ENCODE measurements at regions not wholly inside any gene's neighbourhood (a gene's known extent, or its start where the extent isn't known, plus 50 kb on each side); places are given as distances from the start of the nearest gene placed in this dataset.

DNA sequence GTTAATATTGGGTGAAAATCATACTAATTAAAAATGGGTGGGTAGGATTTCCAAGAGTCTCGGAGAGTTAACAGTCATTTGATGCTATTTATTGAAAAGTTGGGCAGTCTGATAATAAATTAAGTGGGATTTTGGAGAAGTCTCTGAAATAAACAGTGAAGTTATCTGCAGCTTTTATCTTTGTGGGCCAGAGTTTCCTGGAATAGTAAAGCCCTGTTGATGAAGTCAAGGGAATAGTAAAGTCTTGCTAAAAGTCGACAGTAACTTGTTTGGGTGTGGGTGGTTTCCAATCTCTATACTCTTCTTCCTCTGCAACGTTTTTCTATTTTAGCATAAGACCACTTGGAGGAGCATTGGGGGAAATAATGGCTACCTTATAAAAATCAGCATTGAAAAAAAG lies 493.6 kb downstream of the EPM2A start:
- in situ Hi-C loops (cut with MboI; ENCODE audit: low sequenced_read_pairs), result no loop called here

DNA sequence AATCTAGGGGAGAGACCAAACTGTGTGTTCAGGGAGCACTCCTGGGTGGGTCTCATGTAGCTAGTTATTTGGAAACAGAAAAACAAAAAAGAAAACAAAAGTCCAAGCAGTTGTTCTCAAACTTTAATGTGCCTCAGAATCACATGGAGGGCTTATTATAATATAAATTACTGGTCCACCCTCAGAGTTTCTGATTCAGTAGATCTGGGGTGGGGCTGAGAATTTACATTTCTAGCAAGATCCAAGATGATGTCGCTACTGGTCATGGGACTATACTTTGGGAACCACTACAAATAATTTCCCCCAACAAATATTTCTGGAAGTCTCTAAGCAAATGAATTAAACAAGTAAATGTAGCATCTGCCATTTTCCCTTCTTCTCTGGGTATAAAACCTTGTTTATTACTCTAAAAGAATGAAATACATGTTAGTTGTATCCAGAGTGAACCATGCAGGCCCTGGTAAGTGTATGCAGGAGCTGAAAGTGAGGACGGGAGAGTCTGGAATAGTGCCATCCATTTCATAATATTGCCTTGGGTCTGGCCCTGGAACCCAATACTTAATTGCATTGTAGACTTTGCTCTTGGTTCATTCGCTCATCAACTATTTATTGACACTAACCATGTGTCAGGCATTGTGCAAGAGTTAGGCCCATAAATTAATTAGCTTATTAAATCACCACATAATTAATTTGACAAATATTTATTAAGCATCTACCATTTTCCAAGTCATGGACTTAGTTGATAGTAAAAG lies 490.8 kb downstream of the EPM2A start:
- in situ Hi-C loops (cut with MboI; ENCODE audit: low sequenced_read_pairs), result no loop called here

DNA sequence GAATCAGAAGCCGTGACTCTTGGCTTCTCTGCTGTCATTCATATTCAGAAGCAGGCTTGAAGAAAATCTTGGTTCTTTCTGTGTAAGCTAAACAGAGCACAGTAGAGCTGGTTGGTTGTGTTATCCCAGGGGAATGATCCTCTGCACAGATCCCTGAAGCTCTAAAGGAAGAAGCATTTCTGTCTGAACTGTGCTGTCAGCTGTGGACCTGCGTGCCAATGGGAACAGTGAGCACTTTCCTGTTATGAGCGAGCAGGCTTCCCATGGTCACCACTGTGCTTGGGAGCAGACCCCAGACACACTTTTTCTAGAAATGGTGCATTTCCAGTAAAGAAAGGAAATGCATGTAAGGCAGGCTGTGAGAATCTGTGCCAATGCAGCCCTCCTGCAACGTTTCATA lies 490.2 kb downstream of the EPM2A start:
- in situ Hi-C loops (cut with MboI; ENCODE audit: low sequenced_read_pairs), result no loop called here

DNA sequence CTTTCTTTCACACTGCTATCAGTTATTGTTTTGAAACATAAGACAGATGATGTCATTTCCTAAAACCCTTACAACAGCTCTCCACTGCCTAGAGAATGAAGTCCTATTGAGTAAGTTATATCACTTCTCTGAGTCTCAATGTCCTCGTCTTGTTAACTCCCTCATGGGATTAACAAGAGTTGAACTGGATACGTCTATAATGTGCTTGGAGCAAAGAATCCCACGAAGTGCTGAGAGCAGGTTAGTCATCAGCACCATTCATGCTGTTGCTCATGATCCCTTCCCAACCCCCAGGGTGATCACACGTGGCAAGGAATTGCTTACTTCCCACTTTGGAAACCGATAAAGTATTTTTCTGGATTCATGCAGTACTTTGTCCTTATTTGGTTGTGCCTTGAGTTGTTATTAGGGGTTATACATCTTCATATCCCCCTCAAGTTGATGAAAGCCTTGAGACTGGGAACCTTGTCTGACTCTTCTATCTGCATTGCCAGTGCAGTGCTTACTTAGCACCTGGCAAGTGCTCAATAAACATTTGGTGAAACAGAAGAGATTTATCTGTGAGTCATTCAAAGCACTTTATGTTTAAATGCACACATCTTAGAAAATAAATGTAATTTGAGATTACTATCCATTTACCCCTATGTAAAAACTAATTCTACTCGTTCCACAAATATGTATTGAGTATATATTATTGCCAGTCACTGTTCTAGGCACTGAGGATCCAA lies 487.5 kb downstream of the EPM2A start:
- in situ Hi-C loops (cut with MboI; ENCODE audit: low sequenced_read_pairs), result no loop called here

DNA sequence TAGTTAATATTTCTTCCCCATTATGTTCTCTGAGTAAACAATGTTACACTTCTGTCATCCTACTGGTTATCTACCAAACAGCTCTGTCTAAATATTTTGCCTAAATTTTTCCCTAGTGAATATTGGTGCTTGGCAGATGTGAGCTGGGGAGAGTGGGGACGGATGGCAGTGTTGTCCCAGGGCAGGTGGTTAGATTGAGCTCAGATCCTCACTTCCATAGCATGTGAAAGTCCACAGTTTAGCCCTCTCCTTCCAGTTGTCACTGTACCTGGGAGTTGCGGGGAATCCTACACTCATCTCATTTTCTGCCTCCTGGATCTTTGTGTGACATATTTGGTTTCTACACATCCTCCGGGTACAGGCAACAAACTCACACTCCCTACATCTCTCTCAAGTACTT lies 484.9 kb downstream of the EPM2A start:
- in situ Hi-C loops (cut with MboI; ENCODE audit: low sequenced_read_pairs), result no loop called here

DNA sequence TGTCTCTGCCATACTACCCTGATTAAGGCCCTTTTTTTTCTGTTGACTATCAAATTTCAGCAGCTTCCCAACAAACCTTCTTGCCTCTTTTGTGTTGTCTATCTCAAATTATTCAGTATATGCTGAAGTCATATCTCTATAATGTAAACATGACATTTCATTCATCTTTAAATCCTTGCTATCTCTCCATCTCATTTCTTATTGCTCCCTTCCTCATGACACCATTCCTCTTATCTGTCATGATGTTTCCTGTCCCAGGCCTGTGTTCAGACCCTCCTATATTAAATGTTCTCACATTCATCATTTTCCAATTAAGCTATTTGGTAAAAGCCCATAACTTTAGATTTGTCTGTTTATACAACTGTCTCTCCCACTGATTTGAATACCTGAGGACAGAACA lies 482.6 kb downstream of the EPM2A start:
- in situ Hi-C loops (cut with MboI; ENCODE audit: low sequenced_read_pairs), result no loop called here

DNA sequence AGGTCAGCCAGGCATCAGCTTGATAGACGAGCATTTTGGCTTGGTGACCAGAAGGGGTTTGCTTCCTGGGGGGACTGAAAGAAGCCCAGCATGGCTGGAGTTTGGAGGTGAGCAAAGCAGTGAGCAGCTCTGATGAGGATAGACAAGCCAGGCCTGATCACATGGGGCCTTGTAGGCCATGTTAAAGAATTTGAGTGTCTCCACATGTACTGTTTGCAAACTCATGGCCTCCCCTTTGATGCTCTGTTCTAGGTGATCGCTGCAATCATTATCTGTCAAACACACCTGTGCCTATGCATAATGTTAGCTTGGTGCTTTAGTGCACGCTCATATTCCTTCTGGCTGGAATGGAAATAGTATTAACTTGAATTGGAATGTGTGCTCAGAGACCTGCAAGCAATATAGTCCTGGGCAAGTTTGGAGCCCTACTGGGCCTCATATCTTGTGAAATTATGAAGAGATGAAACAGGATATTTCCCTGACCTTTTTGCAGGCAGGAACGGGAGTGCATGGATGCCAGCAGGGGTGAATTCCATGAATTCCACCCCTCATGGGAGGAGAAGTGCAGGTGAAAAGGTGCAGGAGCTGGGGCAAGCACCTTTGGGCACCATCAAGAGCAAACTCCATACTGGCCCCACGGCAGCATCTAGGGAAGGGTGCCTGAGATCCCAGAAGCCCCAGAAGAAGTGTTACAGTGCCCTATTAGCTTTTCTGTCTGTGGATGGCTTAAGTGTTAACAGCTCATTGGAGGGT lies 480.5 kb downstream of the EPM2A start:
- in situ Hi-C loops (cut with MboI; ENCODE audit: low sequenced_read_pairs), result no loop called here

DNA sequence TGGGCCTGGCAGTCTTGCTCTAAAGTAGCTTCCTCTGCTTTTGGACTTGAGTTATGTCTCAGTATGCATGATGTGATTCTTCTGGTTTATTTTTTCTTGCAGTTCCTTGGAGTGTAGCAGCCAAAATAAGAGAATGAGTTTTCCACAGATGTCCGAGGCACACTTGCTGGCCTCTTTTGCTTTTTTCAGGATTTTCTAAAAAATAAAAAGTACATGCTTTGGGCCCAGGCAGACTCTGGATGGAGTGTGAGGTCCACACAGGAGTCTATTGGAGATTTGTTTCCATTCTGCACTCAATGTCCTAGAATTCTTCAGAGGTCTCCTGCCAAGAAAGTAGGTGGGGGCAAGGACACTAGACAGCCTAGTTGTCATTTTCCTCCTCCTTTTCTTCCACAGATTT lies 477.6 kb downstream of the EPM2A start:
- in situ Hi-C loops (cut with MboI; ENCODE audit: low sequenced_read_pairs), result no loop called here

DNA sequence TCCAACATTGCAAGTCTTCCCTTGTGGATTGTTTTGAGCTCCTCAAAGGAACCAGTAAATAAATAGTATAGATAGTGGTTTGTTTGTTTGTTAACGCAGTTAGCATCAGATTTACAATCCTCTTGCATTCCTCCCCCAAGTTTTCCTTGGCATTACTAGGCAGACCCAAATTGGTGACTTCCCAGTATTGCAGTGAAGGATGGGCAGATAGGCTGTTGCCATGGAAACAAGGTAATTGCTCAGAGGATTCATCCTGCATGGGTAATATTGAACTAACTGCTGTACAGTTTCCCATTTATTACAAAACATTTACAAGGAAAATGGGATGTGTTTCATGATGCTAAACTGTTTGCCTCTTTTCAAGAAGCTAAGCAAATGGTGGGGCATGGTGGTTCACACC lies 477.2 kb downstream of the EPM2A start:
- in situ Hi-C loops (cut with MboI; ENCODE audit: low sequenced_read_pairs), result no loop called here

DNA sequence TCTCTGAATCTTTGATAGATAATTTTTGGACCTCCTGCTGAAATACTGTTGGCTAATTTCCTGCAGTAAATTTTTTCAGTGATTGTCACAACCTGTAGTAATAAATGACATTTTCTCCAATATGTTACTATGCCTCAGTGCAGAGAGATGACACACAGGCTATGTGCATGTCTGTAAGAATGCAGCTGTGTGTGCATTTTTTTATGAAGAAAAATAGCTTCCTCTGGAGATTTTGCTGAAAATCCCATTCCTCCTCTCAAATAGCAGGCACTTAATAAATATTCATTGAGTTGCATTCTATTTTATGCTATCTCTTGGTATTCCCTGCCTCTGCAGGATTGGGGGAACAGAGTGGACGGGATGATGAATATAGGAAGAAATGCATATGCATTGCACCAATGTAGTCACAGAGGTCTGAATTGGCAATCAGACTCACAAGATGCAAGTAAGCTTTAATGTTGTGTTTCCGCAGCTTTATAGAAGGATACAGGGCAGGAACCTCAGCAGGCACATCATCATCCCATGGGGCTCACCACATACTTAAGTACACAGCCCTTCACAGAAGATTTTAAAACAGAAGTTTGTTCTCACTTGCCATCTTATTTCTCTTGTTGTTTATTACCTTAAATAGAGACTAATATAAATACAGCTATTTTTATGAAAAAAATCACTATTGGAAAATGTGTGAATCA lies 474.7 kb downstream of the EPM2A start:
- in situ Hi-C loops (cut with MboI; ENCODE audit: low sequenced_read_pairs), result no loop called here

DNA sequence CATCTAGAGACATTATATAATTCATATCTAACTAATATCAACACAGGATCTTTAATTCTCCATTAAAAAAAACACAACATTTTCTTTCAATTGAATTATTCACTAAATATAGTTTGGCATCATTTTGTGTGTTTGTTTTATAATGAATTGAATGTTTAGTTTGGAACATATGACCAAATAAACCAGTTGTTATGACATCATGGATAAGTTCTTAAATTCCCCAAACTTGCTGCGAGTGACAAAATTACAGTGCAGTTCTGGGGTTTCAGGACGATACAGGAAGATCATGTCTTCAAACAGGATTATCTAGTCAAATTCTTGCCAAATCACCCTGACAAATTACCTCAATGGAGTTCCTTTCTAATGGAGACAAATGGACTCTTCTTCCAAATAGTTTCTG lies 473.6 kb downstream of the EPM2A start:
- in situ Hi-C loops (cut with MboI; ENCODE audit: low sequenced_read_pairs), result no loop called here

DNA sequence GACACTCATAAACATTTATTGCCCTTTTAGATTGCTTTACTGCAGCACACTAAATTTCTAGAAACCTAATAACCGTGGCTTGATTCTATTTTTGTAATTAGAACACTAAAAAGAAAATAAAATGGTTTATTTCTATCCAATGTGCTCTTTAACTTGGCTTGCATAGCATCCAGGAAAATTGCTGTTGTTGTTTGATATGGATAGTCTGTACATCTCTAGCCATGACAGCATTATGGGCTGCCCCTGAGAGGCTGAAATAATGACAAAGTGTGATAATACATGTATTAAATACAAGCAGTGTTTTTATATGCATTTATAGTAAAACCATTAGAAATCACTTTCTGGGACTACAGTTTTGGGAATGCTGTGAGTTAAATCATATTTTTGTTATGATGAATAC lies 472.5 kb downstream of the EPM2A start:
- in situ Hi-C loops (cut with MboI; ENCODE audit: low sequenced_read_pairs), result no loop called here

DNA sequence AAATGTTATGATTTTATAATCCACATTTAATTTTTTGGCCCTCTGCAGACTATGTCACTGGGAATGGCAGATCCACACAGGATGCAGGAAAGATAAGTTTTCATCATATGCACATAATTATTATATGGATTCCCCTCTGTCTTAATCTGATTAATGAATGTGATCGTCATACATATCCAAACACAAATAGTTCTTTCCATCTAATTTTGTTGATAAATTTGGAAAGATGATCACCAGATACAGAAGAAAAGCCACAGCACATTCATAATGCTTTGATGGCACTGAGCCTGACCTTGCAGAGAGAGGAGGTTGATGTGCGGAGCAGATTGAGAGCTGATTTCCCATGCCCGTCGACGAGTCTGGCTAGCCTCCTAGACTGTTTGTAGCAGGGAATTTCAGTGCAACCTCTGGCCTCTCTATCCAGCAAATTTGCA lies 471.5 kb downstream of the EPM2A start:
- in situ Hi-C loops (cut with MboI; ENCODE audit: low sequenced_read_pairs), result no loop called here

DNA sequence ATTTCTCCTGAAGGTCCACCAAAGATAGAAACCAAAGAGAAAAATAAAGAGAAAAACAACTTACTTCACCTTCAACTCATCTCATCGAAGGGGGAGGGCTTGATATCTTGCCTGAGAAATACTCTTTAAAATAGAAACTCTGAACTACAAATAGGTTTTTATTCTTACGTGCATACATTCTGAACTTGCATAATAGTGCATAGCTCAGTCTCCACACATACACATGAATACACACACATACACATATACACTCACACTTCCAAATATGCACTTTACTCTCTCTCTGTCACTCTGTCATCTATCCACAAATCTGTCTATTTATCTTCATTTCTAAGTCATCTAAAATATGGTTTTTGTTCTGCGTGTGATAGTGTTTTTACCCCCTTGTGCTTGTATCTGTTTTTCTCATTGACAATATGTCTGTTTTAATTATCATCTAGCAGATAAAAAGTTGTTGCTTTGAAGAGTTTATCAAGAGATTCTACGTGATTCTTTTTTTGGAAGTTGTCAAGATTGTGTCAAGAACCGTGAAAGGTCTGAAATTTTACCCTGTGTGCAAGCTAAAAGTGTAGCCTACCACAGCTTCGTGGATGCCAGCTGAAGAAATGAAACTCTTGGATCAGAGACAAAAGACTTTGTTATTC lies 468.8 kb downstream of the EPM2A start:
- in situ Hi-C loops (cut with MboI; ENCODE audit: low sequenced_read_pairs), result no loop called here

DNA sequence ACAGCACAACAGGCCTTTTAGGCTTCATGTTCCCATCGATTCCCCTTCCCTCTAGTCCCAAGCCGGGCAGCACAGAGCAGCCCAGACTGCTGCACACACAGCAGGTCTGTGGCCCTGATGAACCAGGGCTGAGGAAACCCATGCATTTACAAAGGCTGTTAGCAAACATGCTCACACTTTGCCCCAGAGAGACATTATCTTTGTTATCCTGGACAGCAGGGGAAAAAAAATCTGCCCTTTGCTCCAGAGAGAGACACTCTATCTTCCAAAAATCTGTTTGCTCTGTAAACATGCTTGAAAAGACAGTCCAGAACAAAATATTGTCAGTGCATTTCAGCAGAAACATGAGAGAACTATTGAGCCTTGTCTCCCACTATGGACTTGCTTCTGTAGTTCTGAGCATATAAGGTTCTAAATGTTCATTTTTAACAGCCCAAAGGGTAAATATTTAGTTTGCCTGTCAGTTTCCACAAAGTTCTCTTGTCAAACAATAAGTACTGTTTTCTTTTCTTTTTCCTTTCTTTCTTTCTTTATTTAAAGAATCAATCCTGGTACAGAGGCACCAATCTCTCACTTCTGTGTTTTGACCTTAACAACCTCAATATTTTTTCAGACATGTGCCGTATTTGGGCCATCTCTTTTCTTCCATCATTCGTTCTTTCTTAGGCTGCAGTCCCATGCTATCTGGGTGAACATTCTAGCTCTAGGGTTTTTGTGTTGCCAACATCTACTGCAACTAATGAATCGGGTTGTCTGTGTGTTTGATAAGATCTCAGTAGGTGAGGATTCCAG lies 468.0 kb downstream of the EPM2A start:
- in situ Hi-C loops (cut with MboI; ENCODE audit: low sequenced_read_pairs), result no loop called here

DNA sequence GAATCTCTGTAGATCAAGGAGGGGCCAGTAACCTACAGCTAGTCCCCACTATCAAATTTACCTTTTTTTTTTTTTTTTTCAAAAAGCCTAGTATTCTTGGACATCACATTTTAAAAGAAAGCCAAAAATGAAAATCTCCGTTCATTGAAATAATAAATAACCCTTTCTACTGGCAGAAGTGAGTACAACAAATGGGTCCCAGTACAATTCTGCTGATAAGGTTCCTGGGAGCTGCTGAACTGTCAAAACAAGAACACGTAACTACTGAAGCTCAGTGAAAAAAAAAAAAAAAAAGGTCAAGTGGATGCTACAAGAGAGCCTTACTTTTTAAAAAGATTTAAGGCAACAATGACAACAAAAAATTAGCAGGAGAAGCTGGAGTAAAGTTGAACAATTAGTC lies 464.9 kb downstream of the EPM2A start:
- in situ Hi-C loops (cut with MboI; ENCODE audit: low sequenced_read_pairs), result no loop called here

DNA sequence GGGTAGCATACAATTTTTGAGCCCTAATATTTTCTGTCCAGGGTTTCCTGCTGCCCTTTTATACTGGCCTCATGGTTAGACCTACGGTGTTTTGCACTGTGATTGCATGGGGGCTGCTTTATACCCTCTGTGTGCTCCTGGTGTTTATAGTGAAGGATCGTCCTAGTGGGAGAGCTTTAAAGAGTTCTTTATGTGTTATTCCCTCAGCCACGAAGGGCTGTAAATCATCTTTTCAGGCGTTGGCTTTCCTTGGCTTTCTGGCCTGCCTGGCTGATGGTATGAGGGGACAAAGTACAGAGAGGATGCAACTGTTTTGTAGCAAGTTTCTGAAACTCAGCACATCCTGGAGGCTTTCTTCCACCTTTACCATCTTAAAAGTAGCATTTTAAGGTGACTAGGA lies 464.3 kb downstream of the EPM2A start:
- in situ Hi-C loops (cut with MboI; ENCODE audit: low sequenced_read_pairs), result no loop called here

DNA sequence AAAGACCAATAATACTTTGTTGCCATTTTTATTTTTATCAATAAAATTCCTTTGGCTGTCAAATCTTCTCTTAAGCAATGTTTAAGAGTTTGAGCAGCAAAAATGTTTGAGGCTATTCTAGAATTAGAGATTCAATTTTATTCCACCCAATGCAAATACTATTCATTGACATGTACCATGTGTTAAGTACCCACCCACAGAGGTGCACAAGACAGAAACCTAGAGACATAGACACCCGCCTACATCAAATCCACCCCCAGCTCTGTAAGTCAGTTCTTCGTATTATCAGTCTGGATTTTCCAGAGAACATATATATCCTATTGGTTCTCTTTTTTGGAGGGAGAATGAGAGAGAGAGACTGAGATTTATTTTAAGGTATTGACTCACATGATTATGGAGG lies 463.7 kb downstream of the EPM2A start:
- in situ Hi-C loops (cut with MboI; ENCODE audit: low sequenced_read_pairs), result no loop called here

DNA sequence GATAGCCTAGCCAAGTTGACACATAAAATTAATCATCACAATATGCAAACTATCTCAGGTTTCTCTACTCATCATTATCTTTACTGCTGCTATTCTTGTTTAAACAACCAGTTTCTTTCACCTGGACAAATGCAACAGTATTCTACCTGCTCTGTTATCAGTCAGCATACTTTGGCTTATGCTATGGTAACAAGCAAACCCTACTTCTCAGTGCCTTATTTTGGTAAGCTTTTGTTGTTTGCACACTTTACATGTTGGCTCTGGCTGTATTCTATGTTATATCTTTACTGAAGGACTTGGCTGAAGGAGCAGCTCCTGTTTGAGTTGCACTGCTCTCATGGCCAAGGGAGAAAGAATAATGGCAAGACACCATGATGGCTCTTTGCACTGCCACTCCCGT lies 463.1 kb downstream of the EPM2A start:
- in situ Hi-C loops (cut with MboI; ENCODE audit: low sequenced_read_pairs), result no loop called here

DNA sequence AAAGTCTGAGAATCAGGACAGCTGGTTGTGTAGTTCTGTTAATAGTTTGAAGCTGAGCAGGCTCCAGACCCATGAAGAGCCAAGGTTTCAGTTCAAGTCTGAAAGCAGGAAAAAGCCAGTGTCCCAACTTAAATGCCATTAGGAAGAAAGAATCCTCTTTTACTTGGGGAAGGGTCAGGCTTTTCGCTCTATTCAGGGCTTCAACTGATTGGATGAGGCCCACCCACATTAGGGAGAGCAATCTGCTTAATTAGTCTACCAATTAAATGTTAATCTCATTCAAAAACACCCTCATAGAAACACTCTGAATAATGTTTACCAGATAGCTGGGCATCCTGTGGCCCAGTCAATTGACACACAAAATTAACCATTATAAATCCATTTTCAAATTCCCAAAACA lies 462.2 kb downstream of the EPM2A start:
- in situ Hi-C loops (cut with MboI; ENCODE audit: low sequenced_read_pairs), result no loop called here
